HepG2 (cell line): ENCODE measurements at regions not wholly inside any gene's neighbourhood (a gene's known extent, or its start where the extent isn't known, plus 50 kb on each side); places are given as distances from the start of the nearest gene placed in this dataset.

ENCODE experiments used
- ATAC-seq: fragments of 200-7000 bp; cut with Tn5 transposase; 3 replicates; pipeline ENCODE4 v1.9.1; 2020; ENCODE audit warnings: mild to moderate bottlenecking, moderate library complexity
- BruUV-seq: library from RNA; stranded (reverse); fragments of 400-500 nt; replicated peaks from 2 replicates; lab custom pipeline; 2021; lab: Mats Ljungman, UMichigan
- CTCF ChIA-PET: fragments of 300-600 bp; formaldehyde crosslinking; extraction: SDS; loops from one replicate; lab custom pipeline; 2021; ENCODE audit warnings: low total read pairs, inconsistent platforms, low intra/inter-chr PET ratio; lab: Yijun Ruan, JAX
- POLR2A ChIA-PET: fragments of 350-600 bp; sonication (Branson Sonifier 250); formaldehyde crosslinking; loops from one replicate; lab custom pipeline; 2020; ENCODE audit warnings: antibody characterized with exemption, inconsistent platforms; lab: Yijun Ruan, JAX
- DNase-seq: peaks from one replicate; pipeline ENCODE4 v3.0.0-alpha.2; 2015; ENCODE audit warnings: low spot score
- FAIRE-seq: peaks from 3 replicates; lab custom pipeline; 2011; peaks lifted over from hg19 to GRCh38; lab: Jason Lieb, UNC
- H2AFZ ChIP-seq: one replicate; pipeline ENCODE4 v1.6.1; 2011; ENCODE audit warnings: low read length, inconsistent platforms
- H3K27ac ChIP-seq: fragments of 300-600 bp; 3 replicates; pipeline ENCODE4 v1.8.0; 2011; ENCODE audit warnings: mixed run types, mild to moderate bottlenecking, mixed read lengths, low read length, inconsistent platforms; ENCODE audit not compliant: insufficient read depth; ENCODE audit errors: extremely low read length
- H3K27me3 ChIP-seq, 2 experiments: fragments of 200-600 bp in 1 of 2; 2 replicates in 1 of 2; 3 replicates in 1 of 2; pipeline versions ENCODE4 v1.6.0 to v1.8.0; 2011; ENCODE audit warnings: low read length in 2 of 2, mild to moderate bottlenecking in 2 of 2, moderate library complexity in 2 of 2, inconsistent platforms in 1 of 2; ENCODE audit not compliant: insufficient read depth in 2 of 2, control insufficient read depth in 1 of 2
- H3K36me3 ChIP-seq, 2 experiments: fragments of 200-600 bp in 1 of 2; replicated peaks in 1 of 2; 2 replicates in 1 of 2; 3 replicates in 1 of 2; pipeline versions ENCODE4 v1.5.1 to v1.8.0; 2011; ENCODE audit warnings: low read length in 2 of 2, inconsistent platforms in 1 of 2; ENCODE audit not compliant: insufficient read depth in 2 of 2, control insufficient read depth in 1 of 2
- H3K4me1 ChIP-seq: 2 replicates; pipeline ENCODE4 v1.5.1; 2012; ENCODE audit warnings: low read length, inconsistent platforms; ENCODE audit not compliant: insufficient read depth
- H3K4me2 ChIP-seq: 2 replicates; pipeline ENCODE4 v1.6.0; 2011; ENCODE audit warnings: low read depth, low read length, inconsistent platforms
- H3K4me3 ChIP-seq, 3 experiments: fragments of 200-600 bp in 1 of 3; sonication (generic), shearing (Covaris generic) in 1 of 3; replicated peaks in 1 of 3; 2 replicates each; pipeline ENCODE4 v1.5.1; 2011 to 2016; ENCODE audit warnings: low read length in 3 of 3, inconsistent platforms in 2 of 3, low read depth in 2 of 3, mild to moderate bottlenecking in 2 of 3, control low read depth in 1 of 3, mixed read lengths in 1 of 3; ENCODE audit not compliant: insufficient read depth in 1 of 3
- H3K79me2 ChIP-seq: one replicate; pipeline ENCODE4 v1.6.1; 2011; ENCODE audit warnings: low read length, inconsistent platforms; ENCODE audit not compliant: insufficient read depth
- H3K9ac ChIP-seq: 2 replicates; pipeline ENCODE4 v1.6.0; 2011; ENCODE audit warnings: mild to moderate bottlenecking, low read depth, low read length, inconsistent platforms; ENCODE audit not compliant: insufficient read depth
- H3K9me3 ChIP-seq: 2 replicates; pipeline ENCODE4 v1.5.1; 2012; ENCODE audit warnings: mild to moderate bottlenecking, low read length
- H4K20me1 ChIP-seq: 2 replicates; pipeline ENCODE4 v1.6.0; 2011; ENCODE audit warnings: inconsistent platforms, mild to moderate bottlenecking, low read length, moderate library complexity; ENCODE audit not compliant: insufficient read depth
- BATF2 ChIP-seq: sonication (generic); formaldehyde crosslinking; IDR thresholded peaks from 2 replicates; pipeline ENCODE4 v1.8.0; 2022; ENCODE audit warnings: mild to moderate bottlenecking, missing genetic modification reagents, moderate library complexity
- EED ChIP-seq: sonication (generic); formaldehyde crosslinking; IDR thresholded peaks from 2 replicates; pipeline ENCODE4 v1.5.0; 2020; ENCODE audit warnings: mild to moderate bottlenecking, missing genetic modification reagents
- LCORL ChIP-seq, 2 experiments: fragments of 450-650 bp in 1 of 2; sonication (generic) in 1 of 2; formaldehyde crosslinking in 1 of 2; IDR thresholded peaks; 2 replicates each; pipeline versions ENCODE4 v1.5.0 to v1.6.1; 2017 to 2020; ENCODE audit warnings: antibody characterized with exemption in 1 of 2, missing genetic modification reagents in 1 of 2
- NFE2L1 ChIP-seq: sonication (generic); formaldehyde crosslinking; IDR thresholded peaks from 2 replicates; pipeline ENCODE4 v1.4.0; 2020; ENCODE audit warnings: missing genetic modification reagents, mild to moderate bottlenecking, borderline replicate concordance
- ZBTB26 ChIP-seq: IDR thresholded peaks from 2 replicates; pipeline ENCODE4 v1.6.1; 2016; ENCODE audit warnings: missing compliant biosample characterization, missing genetic modification reagents, borderline replicate concordance
- ZFP91 ChIP-seq: sonication (generic); formaldehyde crosslinking; IDR thresholded peaks from 2 replicates; pipeline ENCODE4 v1.9.0; 2022; ENCODE audit warnings: missing genetic modification reagents, mild to moderate bottlenecking, borderline replicate concordance
- ZFYVE20 ChIP-seq: sonication (generic); formaldehyde crosslinking; IDR thresholded peaks from 2 replicates; pipeline ENCODE4 v1.8.0; 2023; ENCODE audit warnings: low read depth, mild to moderate bottlenecking, moderate library complexity, missing genetic modification reagents, borderline replicate concordance
- ZNF543 ChIP-seq: sonication (generic); formaldehyde crosslinking; IDR thresholded peaks from 2 replicates; pipeline ENCODE4 v1.4.0; 2020; ENCODE audit warnings: mild to moderate bottlenecking, missing genetic modification reagents
- ZNF569 ChIP-seq: sonication (generic); formaldehyde crosslinking; IDR thresholded peaks from 2 replicates; pipeline ENCODE4 v1.5.0; 2020; ENCODE audit warnings: mild to moderate bottlenecking, missing genetic modification reagents, moderate library complexity, borderline replicate concordance
- ZNF614 ChIP-seq: IDR thresholded peaks from 2 replicates; pipeline ENCODE4 v1.6.1; 2018; ENCODE audit warnings: missing biosample characterization, missing genetic modification reagents, inconsistent platforms, borderline replicate concordance
- WGBS: methylation state at CpG from one replicate; pipeline ENCODE4 v1.1.6; 2017; ENCODE audit warnings: low lambda C conversion rate; 5-methylcytosine and 5-hydroxymethylcytosine counted together
- in situ Hi-C: cut with HindIII; loops from 2 replicates; pipeline ENCODE4 v1.10.0; 2017; ENCODE audit warnings: low pct_unique_long_range_greater_than_20kb; ENCODE audit not compliant: extremely low pct_ligation_motif_present
- intact Hi-C: fragments of 100-400 bp; cut with micrococcal nuclease; formaldehyde crosslinking; loops from one replicate; pipeline ENCODE4 v1.10.0; 2022; ENCODE audit not compliant: unreplicated experiment

- Histone ChIP-seq H3K4me2 (no peak overlapping the region), H3K9me3 (no peaks in the 10 kb centered on the region), H3K27ac (no peak overlapping the region), H4K20me1 (no peaks in the 10 kb centered on the region)
- FAIRE-seq, result no peak
- TF ChIP-seq BATF2 (CRISPR knock-in tag), result no peak
- peak; percentile 63 for TF ChIP-seq LCORL (IDR thresholded peaks at IDR 0.05)
- no peak for TF ChIP-seq LCORL (CRISPR knock-in tag; IDR thresholded peaks at IDR 0.05)
- TF ChIP-seq, all 625 proteins: peak for 1
- WGBS, result 35% methylated on average over 3 of the region's 3 CpGs
- Histone ChIP-seq H3K36me3 (no peaks in the 10 kb centered on the region), H3K27me3 (no peaks in the 10 kb centered on the region), H3K9ac (no peak overlapping the region), H3K4me1 (no peaks in the 10 kb centered on the region), H2AFZ (no peak overlapping the region), H3K4me3 (no peak overlapping the region), H3K79me2 (no peaks in the 10 kb centered on the region)
- in situ Hi-C loops (no loop called here), intact Hi-C loops (no loop called here)
- ATAC-seq, result no peak
- DNase-seq, result no peak
- no TSS peak for BruUV-seq
- ChIA-PET CTCF (no interaction called here), POLR2A (no interaction called here)
Measured at GRCh38 chr3:148226246-148226645, 471.5 kb upstream of the AGTR1 start.

GRCh38 chr3:148227534-148227933 is 470.2 kb upstream of the AGTR1 start:
- TF ChIP-seq ZBTB26 (no peak), ZNF614 (CRISPR knock-in tag) (no peak), EED (CRISPR knock-in tag) (no peak), ZFP91 (CRISPR knock-in tag) (no peak), ZNF543 (CRISPR knock-in tag) (no peak), ZFYVE20 (CRISPR knock-in tag) (no peak), ZNF569 (CRISPR knock-in tag) (no peak), NFE2L1 (CRISPR knock-in tag) (no peak)
- in situ Hi-C loops, result no loop called here
- Histone ChIP-seq H4K20me1 (no peaks in the 10 kb centered on the region), H3K4me2 (no peak overlapping the region), H3K27ac (no peak overlapping the region), H3K4me3 (no peak overlapping the region), H2AFZ (no peak overlapping the region), H3K4me1 (no peaks in the 10 kb centered on the region), H3K79me2 (no peaks in the 10 kb centered on the region), H3K9me3 (no peaks in the 10 kb centered on the region), H3K27me3 (no peaks in the 10 kb centered on the region), H3K9ac (no peak overlapping the region), H3K36me3 (no peaks in the 10 kb centered on the region)
- ATAC-seq (no peak), DNase-seq (no peak), FAIRE-seq (no peak)
- WGBS, result 71% methylated on average over 1 of the region's 1 CpG
- no TSS peak for BruUV-seq
- POLR2A ChIA-PET, result no interaction called here
- intact Hi-C loops, result no loop called here
- CTCF ChIA-PET, result no interaction called here
